ENCODE measurements at regions not wholly inside any gene's neighbourhood (a gene's known extent, or its start where the extent isn't known, plus 50 kb on each side); places are given as distances from the start of the nearest gene placed in this dataset.

GRCh38 chr15:70286113-70286806, 188.5 kb upstream of the TLE3 start:
- no peak overlapping the region for H3K4me3 ChIP-seq (ENCODE audit: low read depth, low read length)
- TF ChIP-seq CTCF (conservative IDR thresholded peaks at IDR 0.05; ENCODE audit: low read depth, low read length): no peak
- DNase-seq (ENCODE audit: low read depth): no peak

- H3K4me3 ChIP-seq (ENCODE audit: low read depth, low read length): no peak overlapping the region
- TF ChIP-seq CTCF (conservative IDR thresholded peaks at IDR 0.05; ENCODE audit: low read depth, low read length): no peak
- peak; percentile 70 for DNase-seq (ENCODE audit: low read depth)
These were observed 186.9 kb upstream of the TLE3 start for GRCh38 chr15:70284438-70285214.

GRCh38 chr15:70283511-70283910, 185.8 kb upstream of the TLE3 start:
- TF ChIP-seq CTCF (conservative IDR thresholded peaks at IDR 0.05; ENCODE audit: low read depth, low read length): no peak
- DNase-seq (ENCODE audit: low read depth): no peak
- no peak overlapping the region for H3K4me3 ChIP-seq (ENCODE audit: low read depth, low read length)

GRCh38 chr15:70281811-70282307, 184.1 kb upstream of the TLE3 start:
- no peak overlapping the region for H3K4me3 ChIP-seq (ENCODE audit: low read depth, low read length)
- no peak for DNase-seq (ENCODE audit: low read depth)
- TF ChIP-seq CTCF (conservative IDR thresholded peaks at IDR 0.05; ENCODE audit: low read depth, low read length): no peak

GRCh38 chr15:70281261-70281810, 183.6 kb upstream of the TLE3 start:
- DNase-seq (ENCODE audit: low read depth): no peak
- no peak for TF ChIP-seq CTCF (conservative IDR thresholded peaks at IDR 0.05; ENCODE audit: low read depth, low read length)
- no peak overlapping the region for H3K4me3 ChIP-seq (ENCODE audit: low read depth, low read length)

GRCh38 chr15:70280781-70281180, 183.1 kb upstream of the TLE3 start:
- DNase-seq (ENCODE audit: low read depth): no peak
- H3K4me3 ChIP-seq (ENCODE audit: low read depth, low read length): no peak overlapping the region

More at GRCh38 chr15:70280781-70281180, 183.1 kb upstream of the TLE3 start:
- no peak for TF ChIP-seq CTCF (conservative IDR thresholded peaks at IDR 0.05; ENCODE audit: low read depth, low read length)
